ENCODE measurements at regions not wholly inside any gene's neighbourhood (a gene's known extent, or its start where the extent isn't known, plus 50 kb on each side); places are given as distances from the start of the nearest gene placed in this dataset.
A peak's percentile ranks its signal among the peaks of the same experiment; 100 is the strongest.
"Not testable (repeated sequence)": the region's sequence is repeated elsewhere in the genome, so short reads cannot be mapped to it uniquely, and the experiment has no call there.

DNA sequence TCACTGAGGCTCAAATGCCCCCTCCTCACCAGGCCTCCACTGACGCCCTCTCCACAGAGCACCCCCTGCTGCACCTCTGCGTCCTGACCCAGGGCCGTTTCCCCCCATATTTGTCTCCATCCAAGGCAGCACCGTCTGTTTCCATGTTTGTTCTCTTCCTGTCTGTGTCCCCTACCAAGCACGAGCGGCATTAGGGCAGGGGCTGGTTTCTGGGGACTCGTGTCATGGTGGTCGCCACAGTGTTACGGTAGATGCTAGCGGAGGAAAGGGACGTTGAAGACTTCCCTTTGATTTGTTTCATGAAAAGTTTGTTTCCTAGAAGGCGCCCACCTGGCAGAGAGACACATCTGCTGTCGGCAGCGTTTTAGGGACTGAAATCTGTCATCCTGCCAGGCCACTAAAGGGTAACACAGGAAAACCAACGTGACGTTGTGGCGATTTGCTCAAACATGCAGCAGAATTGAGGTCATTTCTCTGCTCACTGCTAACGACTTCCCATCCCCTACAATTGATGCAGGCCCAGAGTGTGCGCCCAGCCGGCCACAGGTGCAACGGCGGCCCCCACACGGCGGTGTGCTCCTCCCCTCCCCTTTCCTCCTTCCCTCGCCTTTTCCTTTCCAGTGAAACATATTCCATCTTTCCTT, 79.3 kb upstream of the IRX4 start:
- DNase-seq = peak; percentile 26

DNA sequence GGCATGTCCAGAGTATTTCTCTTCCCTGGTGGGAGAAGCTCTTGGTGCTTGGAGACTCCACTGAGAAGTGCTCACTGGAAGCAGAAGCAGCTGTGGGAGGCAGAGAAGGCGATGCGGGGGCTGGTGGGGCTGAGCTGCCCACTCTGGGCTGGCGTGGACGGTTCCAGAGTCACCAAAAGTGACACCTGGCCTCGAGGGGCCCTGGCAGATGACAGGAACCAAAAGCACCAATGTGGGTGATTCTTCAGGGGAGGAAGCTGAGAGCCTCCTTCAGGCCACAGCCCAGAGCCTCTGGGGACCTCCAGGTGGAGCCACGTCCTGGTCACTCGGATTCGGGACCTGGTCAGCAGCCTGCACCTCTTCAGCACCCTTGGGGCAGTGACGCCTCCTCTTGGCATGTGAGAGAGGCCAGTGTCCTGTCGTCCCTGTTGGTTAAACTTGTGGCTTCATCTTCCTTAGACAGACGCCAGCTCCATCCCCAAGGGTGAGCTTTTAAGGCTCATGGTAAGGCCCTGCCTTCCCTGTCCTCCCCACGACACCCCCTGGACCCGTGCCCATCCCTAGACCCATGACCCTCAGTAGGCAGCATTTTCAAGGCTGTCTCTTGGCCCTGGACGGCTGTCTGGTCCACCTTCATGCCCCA, 78.7 kb upstream of the IRX4 start:
- DNase-seq = no peak

DNA sequence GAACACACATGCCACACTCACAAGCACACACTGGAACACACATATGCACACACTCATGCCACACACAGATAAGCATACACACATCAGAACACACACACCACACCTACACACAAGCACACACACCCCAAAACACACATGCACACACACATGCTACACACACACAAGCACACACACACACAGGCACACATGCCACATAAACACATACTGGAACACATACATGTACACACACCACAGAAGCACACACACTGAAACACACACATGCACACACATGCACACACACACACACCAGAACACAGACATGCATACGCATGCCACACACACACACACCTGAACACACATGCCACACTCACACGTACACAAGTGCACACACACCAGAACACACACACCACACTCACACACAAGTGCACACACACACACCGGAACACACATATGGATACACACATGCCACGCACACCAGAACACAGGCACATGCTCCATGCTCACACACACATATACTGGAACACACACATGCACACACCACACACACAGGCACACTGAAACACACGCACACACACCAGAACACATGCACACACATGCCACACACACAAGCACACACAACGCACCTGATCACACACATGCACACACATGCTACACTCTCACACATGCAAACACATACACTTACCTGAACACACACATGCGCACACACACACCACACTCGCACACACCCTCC, 78.0 kb upstream of the IRX4 start:
- DNase-seq = no peak

DNA sequence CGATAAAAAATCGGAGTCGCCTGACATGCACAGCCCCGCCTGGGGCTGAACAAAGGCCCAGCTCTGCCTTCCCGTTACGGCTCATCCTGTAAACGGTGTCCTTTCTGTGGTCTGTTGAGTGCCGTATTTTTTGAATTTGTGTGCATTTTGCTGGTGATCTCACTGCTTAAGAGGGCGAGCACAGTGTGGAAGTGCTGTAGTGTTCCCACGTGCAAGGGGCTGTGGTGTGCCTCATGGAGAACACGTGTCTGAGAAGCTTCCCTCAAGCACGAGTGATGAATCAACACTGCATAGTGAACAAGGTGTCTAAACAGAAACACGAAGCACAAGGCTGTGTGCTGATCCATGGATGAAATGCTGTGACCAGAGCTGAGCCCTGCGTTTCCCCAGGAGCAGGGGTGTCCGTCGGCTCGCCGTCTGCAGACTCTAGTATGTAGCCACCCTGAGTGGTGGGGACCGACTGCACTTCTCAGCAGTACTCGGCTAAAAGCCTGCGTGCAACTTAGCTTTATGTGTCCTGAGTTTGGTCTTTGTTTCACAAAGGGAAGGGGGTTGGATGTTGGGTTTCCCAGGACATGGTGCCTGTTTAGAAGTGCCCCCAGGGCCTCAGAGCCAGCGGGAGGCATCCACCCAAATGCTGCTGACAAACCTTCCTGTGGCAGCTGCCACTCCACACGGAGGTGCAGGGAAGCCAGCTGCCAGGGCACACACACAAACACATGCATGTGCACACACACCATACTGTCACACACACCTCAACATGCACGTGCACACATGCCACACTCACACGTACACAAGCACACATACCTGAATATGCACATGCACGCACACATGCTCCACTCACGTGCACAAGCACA, 77.2 kb upstream of the IRX4 start:
- DNase-seq = no peak

DNA sequence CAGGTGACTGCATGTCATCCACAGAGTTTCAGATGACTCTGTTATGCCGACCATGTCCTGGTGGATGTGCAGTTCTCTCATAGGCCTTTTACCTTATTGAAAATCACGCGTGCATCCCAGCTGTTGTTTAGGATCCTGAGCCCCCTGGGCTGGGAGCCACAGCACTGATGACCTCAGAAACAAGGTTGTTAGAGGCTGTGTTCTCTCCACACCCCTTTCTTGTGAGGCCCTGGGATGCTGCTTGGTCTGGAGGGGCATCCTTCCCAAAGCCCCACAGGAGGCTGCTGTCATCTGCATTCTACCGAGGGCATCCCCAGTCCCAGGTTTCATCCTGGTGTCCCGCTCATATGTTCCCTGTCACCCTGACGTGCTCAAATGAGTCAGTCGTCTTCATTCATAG, 76.5 kb upstream of the IRX4 start:
- DNase-seq = no peak

DNA sequence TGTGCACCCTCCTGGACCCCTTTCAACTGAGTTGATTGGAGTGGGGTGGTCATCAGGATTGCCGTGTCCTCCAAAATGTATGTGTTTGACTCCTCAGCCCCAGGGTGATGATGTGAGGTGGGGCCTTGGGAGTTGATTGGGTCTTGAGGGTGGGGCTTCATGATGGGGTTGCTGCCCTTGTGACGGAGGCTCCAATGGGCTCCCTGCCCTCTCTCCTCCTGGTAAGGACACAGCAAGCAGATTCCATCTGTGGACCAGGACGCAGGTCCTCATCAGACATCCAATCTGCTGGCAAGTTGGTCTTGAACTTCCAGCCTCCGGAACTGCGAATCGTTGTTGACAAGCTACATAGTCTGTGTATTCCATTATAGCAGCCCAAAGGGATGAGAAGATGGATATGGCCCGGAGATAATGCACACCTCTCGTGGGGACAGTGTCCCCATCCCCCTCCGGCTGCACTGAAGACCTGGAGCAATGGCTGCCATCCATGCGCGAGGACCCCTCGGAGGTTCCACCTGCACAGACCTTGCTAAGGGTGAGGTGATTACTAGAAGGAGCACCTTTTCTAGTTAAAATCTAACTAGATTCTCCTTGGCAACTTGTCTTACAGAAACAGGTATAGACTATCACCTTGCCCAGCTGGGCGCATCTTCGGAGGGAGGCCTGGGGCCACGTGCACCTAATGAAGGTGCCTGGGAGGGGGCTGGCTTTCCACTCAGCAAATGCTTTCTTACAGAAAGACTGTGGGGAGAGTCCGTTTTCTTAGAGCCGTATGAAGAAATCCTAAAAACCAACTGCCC, 75.7 kb upstream of the IRX4 start:
- DNase-seq = no peak

DNA sequence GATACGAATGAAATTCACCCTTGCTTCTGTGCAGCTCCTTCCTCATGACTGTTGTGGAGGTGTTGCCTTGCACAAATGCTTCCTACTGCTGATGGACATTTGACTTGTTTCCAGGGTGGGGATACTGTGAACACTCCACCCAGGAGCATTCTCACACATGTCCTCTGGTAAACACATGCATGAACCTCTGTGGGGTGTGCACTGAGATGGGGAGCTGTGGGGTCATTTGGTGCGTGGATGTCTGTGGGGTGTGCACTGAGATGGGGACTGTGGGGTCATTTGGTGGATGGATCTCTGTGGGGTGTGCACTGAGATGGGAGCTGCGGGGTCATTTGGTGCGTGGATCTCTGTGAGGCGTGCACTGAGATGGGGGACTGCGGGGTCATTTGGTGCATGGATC, 72.9 kb upstream of the IRX4 start:
- DNase-seq = no peak

DNA sequence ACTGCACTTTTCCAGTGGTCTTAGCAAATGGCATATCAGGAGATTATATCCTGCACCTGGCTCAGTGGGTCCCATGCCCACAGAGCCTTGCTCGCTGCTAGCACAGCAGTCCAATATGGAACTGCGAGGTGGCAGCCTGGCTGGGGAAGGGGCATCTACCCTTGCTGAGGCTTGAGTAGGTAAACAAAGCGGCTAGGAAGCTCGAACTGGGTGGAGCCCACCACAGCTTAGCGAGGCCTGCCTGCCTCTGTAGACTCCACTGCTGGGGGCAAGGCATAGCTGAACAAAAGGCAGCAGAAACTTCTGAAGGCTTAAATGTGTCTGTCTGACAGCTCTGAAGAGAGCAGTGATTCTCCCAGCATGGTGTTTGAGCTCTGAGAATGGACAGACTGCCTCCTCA, 71.0 kb upstream of the IRX4 start:
- DNase-seq = not testable (repeated sequence)

DNA sequence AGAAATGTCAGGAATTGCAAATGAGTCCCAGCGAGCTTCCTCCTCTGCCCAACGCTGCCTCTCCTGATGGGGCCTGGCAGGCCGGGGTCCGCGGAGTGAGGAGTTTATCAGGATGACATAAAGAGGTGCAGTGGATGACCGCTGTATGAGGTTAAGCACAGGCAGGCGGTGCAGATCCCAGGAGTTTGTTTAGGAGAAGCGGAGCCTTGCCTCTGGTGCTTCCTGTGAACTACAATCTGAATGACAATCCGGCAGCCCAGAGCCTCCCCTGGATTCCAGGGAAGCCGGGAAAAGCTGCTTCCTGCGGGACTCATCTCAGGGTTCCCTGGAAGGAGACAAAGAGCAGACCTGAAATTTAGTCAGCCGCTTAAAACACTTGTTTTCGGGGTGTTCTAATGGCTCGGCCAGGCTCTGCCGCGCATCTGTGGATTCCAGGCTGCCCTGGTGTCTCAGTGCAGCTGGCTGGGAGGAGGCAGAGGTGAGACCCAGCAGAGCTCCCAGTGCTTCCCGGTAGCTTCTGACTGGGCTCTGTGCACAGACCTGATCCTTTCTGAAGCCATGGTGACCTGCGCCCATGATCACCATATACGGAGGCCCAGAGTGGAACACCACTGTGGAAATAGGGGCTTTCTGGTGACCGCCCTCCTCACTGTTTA, 69.8 kb upstream of the IRX4 start:
- no peak for DNase-seq

DNA sequence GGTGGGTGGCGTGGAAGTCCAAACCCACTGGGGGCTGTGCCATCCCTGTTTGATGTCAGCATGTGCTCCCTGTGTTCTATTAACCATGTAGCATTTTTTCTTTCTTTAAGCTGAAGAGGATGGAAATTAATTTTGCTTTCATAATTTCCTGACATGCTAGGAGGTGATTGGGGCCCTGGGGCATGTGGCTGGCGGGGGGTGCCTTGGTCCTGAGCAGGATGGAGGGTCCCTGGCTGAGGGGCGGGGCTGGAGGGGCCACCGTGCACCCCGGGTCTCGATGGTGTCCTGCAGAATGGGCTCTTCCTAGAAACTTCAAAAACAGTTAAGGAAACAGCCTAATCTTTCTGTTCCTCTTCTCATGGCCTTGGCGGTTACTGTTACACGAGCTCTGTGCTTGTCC, 69.3 kb upstream of the IRX4 start:
- no peak for DNase-seq

DNA sequence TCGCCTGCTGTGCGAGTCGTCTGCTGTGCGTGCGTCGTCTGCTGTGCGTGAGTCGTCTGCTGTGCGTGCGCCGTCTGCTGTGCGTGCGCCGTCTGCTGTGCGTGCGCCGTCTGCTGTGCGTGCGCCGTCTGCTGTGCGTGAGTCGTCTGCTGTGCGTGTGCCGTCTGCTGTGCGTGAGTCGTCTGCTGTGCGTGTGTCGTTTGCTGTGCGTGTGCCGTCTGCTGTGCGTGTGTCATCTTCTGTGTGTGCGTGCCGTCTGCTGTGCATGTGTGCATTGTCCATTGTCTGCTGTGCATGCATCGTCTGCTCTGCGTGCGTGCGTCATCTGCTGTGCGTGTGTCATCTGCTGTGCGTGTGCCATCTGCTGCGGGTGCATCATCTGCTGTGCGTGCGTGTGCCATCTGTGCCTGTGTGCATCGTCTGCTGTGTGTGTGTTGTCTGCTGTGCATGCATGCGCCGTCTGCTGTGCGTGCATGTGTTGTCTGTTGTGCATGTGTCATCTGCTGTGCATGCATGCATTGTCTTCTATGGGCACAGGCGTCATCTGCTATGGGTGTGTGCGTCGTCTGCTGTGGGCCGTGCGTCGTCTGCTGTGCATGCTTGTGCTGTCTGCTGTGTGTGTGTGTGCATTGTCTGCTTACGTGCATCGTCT, 68.6 kb upstream of the IRX4 start:
- no peak for DNase-seq

DNA sequence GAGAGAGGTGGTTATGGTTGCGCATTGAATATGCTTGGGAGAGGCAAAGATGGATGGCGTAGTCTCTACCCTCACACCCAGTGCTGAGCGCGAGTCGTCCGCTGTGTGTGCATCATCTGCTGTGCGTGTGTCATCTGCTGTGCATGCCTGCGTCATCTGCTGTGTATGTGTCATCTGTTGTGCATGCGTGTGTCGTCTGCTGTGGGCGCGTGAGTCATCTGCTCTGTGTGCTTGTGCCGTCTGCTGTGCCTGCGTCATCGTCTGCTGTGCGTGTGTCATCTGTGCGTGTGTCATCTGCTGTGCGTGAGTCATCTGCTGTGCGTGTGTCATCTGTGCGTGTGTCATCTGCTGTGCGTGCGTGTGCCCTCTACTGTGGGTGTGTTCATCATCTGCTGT, 68.0 kb upstream of the IRX4 start:
- no peak for DNase-seq

DNA sequence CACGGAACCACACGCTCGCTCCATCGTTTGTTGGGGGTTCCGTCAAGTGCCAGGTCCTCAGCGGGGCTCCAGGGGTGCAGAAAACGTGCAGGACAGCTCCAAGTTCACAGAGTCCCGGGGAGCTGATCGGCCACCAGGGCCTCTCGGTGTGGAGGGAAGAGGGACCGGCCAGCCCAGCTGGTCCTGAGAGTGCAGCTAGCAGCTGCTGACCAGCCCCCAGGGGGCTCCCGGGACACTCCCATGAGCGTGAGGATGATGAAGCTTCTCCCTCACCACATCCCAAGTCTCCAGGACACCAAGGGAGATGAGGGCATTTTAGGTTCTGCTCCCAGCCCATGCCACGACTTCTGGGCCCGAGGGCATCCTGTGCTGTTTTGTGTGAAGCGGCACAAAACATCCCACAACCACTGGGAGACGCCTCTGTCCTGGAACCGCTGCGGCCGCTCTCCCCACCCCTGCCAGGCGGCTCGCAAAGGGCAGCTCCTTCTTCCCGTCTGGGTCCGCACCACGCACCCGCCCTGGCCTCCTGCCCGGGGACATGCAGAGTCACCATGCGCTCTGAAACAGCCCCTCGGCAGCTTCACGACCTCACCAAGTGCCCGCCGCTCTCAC, 67.5 kb upstream of the IRX4 start:
- no peak for DNase-seq

DNA sequence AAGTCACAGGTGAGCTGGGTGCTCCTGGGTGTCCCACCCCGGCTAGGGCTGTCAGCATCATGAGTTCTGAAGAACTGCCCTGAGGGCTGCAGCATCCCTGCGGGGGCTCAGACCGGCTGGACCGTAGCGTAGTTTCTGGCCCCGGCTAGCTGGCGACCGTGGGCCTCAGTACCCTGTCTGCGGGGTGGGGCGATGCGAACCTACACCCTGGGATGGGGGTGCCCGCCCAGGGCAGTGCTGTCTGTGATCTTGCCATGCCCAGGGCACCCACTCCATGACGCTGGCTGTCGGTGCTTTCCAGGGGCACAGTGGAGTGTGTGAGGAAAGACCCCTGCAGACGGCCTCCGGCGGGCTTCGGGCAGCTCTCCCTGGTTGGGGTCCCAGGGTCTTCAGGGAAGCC, 66.5 kb upstream of the IRX4 start:
- no peak for DNase-seq

DNA sequence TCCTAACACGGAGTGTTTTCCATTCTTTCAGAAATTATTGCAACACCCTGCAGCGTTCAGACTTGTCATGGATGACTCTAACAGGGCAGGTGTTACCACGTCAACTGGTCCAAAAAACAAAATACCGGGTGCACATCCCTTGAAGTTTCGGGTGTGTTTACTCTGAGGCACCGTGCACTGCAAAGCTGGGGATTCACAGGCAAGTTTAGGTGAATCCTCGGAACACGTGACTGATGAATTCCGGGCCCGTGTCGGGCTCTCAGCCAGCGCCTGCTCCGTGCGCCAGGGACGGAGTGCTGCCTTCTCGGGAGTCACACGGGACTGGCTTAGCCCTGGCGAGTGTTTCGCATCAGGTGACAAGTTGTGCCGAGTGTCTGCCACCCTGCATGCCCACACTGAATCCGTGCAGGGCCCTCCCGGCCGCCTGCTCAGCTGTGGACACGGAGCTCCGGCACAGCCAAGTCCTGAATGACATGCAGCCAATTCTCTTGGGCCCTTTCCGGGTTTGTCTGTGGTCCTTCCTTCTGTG, 66.0 kb upstream of the IRX4 start:
- no peak for DNase-seq

DNA sequence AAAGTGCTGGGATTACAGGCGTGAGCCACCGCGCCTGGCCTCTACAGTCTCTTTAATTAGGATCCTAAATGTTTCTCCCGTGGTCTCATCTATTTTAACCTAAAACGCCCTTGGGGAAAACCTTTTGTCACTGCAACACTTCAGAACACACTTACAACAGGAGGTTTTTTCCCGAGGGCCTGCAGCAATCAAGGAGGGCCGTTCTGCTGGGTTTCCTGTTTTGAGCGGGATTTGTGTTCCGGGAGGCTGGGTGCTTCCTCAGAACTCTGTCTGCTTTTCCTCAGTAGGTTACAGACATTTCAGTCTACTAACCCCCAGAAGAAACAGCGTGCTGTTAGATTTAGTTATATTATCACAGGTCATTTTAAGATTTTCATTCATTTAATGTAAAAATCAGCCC, 65.4 kb upstream of the IRX4 start:
- DNase-seq = no peak

DNA sequence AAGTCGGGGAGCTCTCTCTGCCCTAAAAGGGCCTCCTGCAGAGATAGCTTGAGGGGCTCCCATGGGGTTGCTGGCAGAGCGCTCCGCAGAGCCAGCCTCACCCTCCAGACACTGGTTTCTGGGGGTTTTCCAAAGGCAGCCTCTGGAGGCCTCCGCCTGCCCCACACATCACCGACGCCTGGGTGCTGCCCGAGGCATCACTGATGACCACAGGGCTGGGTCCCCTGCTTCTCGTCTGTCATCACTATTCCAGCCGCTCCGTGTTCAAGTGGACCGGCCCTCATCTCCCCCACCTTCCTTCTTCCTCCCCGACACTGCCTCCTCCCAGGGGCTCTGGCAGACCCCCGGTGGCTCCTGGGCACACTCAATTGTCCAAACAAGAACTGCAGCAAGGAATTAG, 64.1 kb upstream of the IRX4 start:
- no peak for DNase-seq

DNA sequence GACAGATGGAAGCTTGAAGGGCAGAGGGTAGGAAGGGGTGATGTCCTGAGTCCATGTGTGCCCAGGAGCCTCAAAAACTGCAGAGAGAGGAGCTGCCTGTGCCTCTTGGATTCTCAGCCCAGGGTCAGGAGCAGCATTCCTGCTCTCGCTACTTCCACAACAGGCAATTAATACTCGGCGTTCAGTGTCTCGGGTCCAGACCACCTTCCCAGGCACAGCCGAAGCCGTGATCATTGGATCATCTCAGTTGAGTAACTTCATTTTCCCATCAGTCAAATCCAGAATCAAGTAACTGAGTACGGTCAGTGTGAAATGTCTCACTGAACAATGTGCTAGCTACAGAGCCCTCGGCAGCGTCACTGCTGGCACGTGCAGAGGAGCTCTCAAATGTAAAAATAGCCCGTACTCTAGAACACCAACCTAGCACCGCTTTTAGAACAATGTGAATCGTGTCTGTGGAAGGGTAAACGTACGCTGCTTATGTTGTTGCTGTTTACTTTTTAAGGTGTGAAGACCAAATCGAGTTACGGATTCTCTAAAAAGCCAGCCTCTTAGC, 63.5 kb upstream of the IRX4 start:
- no peak for DNase-seq

DNA sequence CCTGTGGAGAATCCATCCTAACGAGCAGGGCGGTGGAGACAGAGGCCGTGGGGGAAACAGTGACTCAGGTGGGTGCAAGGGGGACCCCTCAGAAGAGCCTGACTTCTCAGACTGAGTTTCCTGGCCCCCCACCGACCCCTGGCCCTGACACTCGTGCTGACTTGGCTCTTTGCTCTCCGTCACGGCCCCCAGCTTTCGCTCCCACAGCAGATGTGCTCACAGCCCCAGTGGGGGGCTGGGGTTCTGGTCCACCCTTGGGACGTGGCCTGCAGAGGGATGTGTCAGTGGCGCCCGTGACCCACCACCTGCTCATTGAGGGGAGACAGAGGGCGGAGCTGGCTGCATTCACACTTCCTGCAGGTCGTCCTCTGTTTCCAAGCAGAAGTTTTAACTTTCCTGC, 62.9 kb upstream of the IRX4 start:
- DNase-seq = no peak

DNA sequence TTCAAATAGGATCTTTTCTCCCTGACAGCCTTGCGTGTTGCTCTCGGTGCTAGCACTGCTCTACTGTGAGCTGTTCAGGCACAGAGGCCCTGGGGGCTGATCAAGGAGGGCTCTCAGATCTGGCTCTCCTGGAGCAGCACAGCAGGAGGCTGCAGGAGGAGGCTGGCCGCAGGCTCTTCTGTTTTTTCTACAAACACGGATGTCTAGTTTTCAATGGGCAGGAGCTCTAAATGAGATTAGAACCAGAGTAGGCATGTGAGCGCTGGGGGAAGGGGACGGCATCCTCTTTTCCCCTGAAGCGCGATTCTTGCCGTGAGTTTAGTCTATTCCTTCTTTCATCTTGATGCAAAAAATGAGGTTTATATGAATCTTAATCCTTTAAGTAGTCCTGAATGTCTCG, 61.7 kb upstream of the IRX4 start:
- no peak for DNase-seq

DNA sequence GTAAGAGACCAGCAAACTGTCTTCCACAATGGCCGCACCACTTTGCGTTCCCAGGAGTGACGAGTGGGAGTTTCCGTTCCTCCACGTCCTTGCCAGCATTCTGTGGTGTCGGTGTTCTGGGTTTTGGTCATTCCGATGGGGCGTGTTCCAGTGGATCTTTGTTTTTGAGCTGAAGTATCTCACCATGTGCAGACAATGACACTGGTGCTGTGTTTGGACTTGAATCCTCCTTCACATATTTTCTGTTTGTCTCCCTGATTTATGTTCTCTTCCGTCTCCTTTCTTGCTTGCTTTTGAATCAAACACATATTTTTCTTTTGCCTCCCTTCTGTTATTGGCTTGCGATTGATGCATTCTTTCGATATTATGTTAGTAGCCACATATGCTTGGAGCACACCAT, 60.8 kb upstream of the IRX4 start:
- no peak for DNase-seq

Data from activated CD8-positive, alpha-beta memory T cell treated with anti-CD3 and anti-CD28 coated beads for 24 hours (primary cell).